ENCODE measurements at regions not wholly inside any gene's neighbourhood (a gene's known extent, or its start where the extent isn't known, plus 50 kb on each side); places are given as distances from the start of the nearest gene placed in this dataset.

GRCh38 chr18:78241535-78242253, 737.9 kb upstream of the SALL3 start:
- no peak for DNase-seq (ENCODE audit: extremely low spot score in 2 of 2)
- Histone ChIP-seq H3K9me3 (no peaks in the 10 kb centered on the region), H3K4me1 (peaks cover 12% of the 10 kb centered on the region), H3K4me3 (no peak overlapping the region), H3K36me3 (no peaks in the 10 kb centered on the region), H3K27me3 (no peaks in the 10 kb centered on the region), H3K27ac (no peak overlapping the region)
- intact Hi-C loops (cut with DNase I): loop anchor here (5.0 kb wide), 1 partner anchor 344 kb away; no protein-coding TSS in a partner anchor
- TF ChIP-seq POLR2AphosphoS5 (IDR thresholded peaks at IDR 0.05; ENCODE audit: insufficient read depth in 1 of 2, low read depth in 1 of 2) (no peak), CTCF (IDR thresholded peaks at IDR 0.05) (no peak), POLR2A (IDR thresholded peaks at IDR 0.05) (no peak)

GRCh38 chr18:78242254-78242643, 737.4 kb upstream of the SALL3 start:
- no peaks in the 10 kb centered on the region for H3K36me3 ChIP-seq
- H3K4me3 ChIP-seq: no peak overlapping the region
- DNase-seq (ENCODE audit: extremely low spot score in 2 of 2): no peak
- no peaks in the 10 kb centered on the region for H3K9me3 ChIP-seq
- peaks cover 12% of the 10 kb centered on the region for H3K4me1 ChIP-seq
- H3K27ac ChIP-seq: no peak overlapping the region
- intact Hi-C loops (cut with DNase I): loop anchor here (5.0 kb wide), 1 partner anchor 345 kb away; no protein-coding TSS in a partner anchor
- TF ChIP-seq POLR2A (IDR thresholded peaks at IDR 0.05): no peak
- TF ChIP-seq POLR2AphosphoS5 (IDR thresholded peaks at IDR 0.05; ENCODE audit: insufficient read depth in 1 of 2, low read depth in 1 of 2): peak in 1 of 2 donors; percentile 39
- no peaks in the 10 kb centered on the region for H3K27me3 ChIP-seq

GRCh38 chr18:78242806-78243205, 736.8 kb upstream of the SALL3 start:
- intact Hi-C loops (cut with DNase I): loop anchor here (5.0 kb wide), 1 partner anchor 346 kb away; no protein-coding TSS in a partner anchor
- Histone ChIP-seq H3K9me3 (no peaks in the 10 kb centered on the region), H3K4me3 (no peak overlapping the region), H3K36me3 (no peaks in the 10 kb centered on the region), H3K27me3 (no peaks in the 10 kb centered on the region), H3K4me1 (peaks cover 12% of the 10 kb centered on the region), H3K27ac (no peak overlapping the region)
- TF ChIP-seq POLR2A (IDR thresholded peaks at IDR 0.05): no peak
- no peak for TF ChIP-seq POLR2AphosphoS5 (IDR thresholded peaks at IDR 0.05; ENCODE audit: insufficient read depth in 1 of 2, low read depth in 1 of 2)
- TF ChIP-seq CTCF (IDR thresholded peaks at IDR 0.05): no peak
- DNase-seq (ENCODE audit: extremely low spot score in 2 of 2): no peak

GRCh38 chr18:78244779-78245178, 734.8 kb upstream of the SALL3 start:
- H3K27ac ChIP-seq: no peak overlapping the region
- H3K4me3 ChIP-seq: no peak overlapping the region
- H3K9me3 ChIP-seq: no peaks in the 10 kb centered on the region
- no peaks in the 10 kb centered on the region for H3K36me3 ChIP-seq
- no peaks in the 10 kb centered on the region for H3K27me3 ChIP-seq
- intact Hi-C loops (cut with DNase I): loop anchor here (5.0 kb wide), 1 partner anchor 347 kb away; no protein-coding TSS in a partner anchor
- DNase-seq (ENCODE audit: extremely low spot score in 2 of 2): no peak
- TF ChIP-seq CTCF (IDR thresholded peaks at IDR 0.05) (no peak), POLR2AphosphoS5 (IDR thresholded peaks at IDR 0.05; ENCODE audit: insufficient read depth in 1 of 2, low read depth in 1 of 2) (no peak), POLR2A (IDR thresholded peaks at IDR 0.05) (no peak)
- H3K4me1 ChIP-seq: peaks cover 12% of the 10 kb centered on the region

- Histone ChIP-seq H3K27me3 (no peaks in the 10 kb centered on the region), H3K9me3 (no peaks in the 10 kb centered on the region), H3K4me1 (peaks cover 12% of the 10 kb centered on the region), H3K36me3 (no peaks in the 10 kb centered on the region), H3K27ac (no peak overlapping the region), H3K4me3 (no peak overlapping the region)
- intact Hi-C loops (cut with DNase I): no loop called here
- no peak for DNase-seq (ENCODE audit: extremely low spot score in 2 of 2)
- TF ChIP-seq CTCF (IDR thresholded peaks at IDR 0.05) (no peak), POLR2A (IDR thresholded peaks at IDR 0.05) (no peak)
Observed at GRCh38 chr18:78245451-78245850, 734.2 kb upstream of the SALL3 start.

Measured in vagina (tissue), 2 donors.